Mesendoderm (in vitro differentiated cells): ENCODE measurements at regions not wholly inside any gene's neighbourhood (a gene's known extent, or its start where the extent isn't known, plus 50 kb on each side); places are given as distances from the start of the nearest gene placed in this dataset.
"Not testable (repeated sequence)": the region's sequence is repeated elsewhere in the genome, so short reads cannot be mapped to it uniquely, and the experiment has no call there.

Experiments used
- DNase-seq: peaks from one replicate; pipeline ENCODE4 v3.0.0; 2013
- H2AK5ac ChIP-seq: 2 replicates; pipeline ENCODE4 v1.6.1; 2013; ENCODE audit warnings: low read length, inconsistent platforms
- H2BK120ac ChIP-seq: 2 replicates; pipeline ENCODE4 v1.6.1; 2013; ENCODE audit warnings: low read depth, mild to moderate bottlenecking, low read length, moderate library complexity, mixed read lengths
- H2BK15ac ChIP-seq: replicated peaks from 2 replicates; pipeline ENCODE4 v1.6.1; 2013; ENCODE audit warnings: low read depth, mild to moderate bottlenecking, moderate library complexity
- H2BK5ac ChIP-seq: 2 replicates; pipeline ENCODE4 v1.6.1; 2013; ENCODE audit warnings: low read length, inconsistent platforms
- H3K18ac ChIP-seq: 2 replicates; pipeline ENCODE4 v1.6.1; 2013; ENCODE audit warnings: mild to moderate bottlenecking, low read length, mixed read lengths
- H3K23ac ChIP-seq: one replicate; pipeline ENCODE4 v1.6.1; 2013; ENCODE audit warnings: low read length
- H3K27ac ChIP-seq: 2 replicates; pipeline ENCODE4 v1.5.1; 2013; ENCODE audit warnings: low read depth, mild to moderate bottlenecking, inconsistent platforms, low read length, moderate library complexity
- H3K27me3 ChIP-seq: 2 replicates; pipeline ENCODE4 v1.6.1; 2013; ENCODE audit warnings: low read length, control low read depth, mild to moderate bottlenecking, inconsistent platforms; ENCODE audit not compliant: insufficient read depth, poor library complexity
- H3K36me3 ChIP-seq: 2 replicates; pipeline ENCODE4 v1.6.1; 2013; ENCODE audit warnings: low read length, inconsistent platforms; ENCODE audit not compliant: control insufficient read depth, insufficient read depth
- H3K4ac ChIP-seq: one replicate; pipeline ENCODE4 v1.6.1; 2013; ENCODE audit warnings: low read depth, mild to moderate bottlenecking, low read length, moderate library complexity
- H3K4me1 ChIP-seq: 2 replicates; pipeline ENCODE4 v1.6.1; 2013; ENCODE audit warnings: low read depth, low read length, inconsistent platforms; ENCODE audit not compliant: control insufficient read depth
- H3K4me2 ChIP-seq: 2 replicates; pipeline ENCODE4 v1.6.1; 2013; ENCODE audit warnings: low read length
- H3K4me3 ChIP-seq: 2 replicates; pipeline ENCODE4 v1.5.1; 2013; ENCODE audit warnings: mild to moderate bottlenecking, low read length
- H3K56ac ChIP-seq: one replicate; pipeline ENCODE4 v1.6.1; 2013; ENCODE audit warnings: low read length
- H3K79me1 ChIP-seq: 2 replicates; pipeline ENCODE4 v1.6.1; 2013; ENCODE audit warnings: low read length, inconsistent platforms
- H3K79me2 ChIP-seq: 2 replicates; pipeline ENCODE4 v1.6.1; 2013; ENCODE audit warnings: mild to moderate bottlenecking, low read length; ENCODE audit not compliant: control insufficient read depth, insufficient read depth
- H3K9ac ChIP-seq: 2 replicates; pipeline ENCODE4 v1.6.1; 2013; ENCODE audit warnings: low read length, inconsistent platforms
- H4K5ac ChIP-seq: one replicate; pipeline ENCODE4 v1.6.1; 2013; ENCODE audit warnings: low read length
- H4K8ac ChIP-seq: one replicate; pipeline ENCODE4 v1.6.1; 2013; ENCODE audit warnings: low read depth, mild to moderate bottlenecking, control low read depth, low read length, moderate library complexity
- WGBS: extraction: QIAGEN DNeasy Blood & Tissue Kit; methylation state at CpG from one replicate; pipeline ENCODE4 v1.1.7; 2013; ENCODE audit warnings: low lambda C conversion rate, missing lambda C conversion rate; ENCODE audit not compliant: insufficient coverage; ENCODE audit errors: extremely low coverage; 5-methylcytosine and 5-hydroxymethylcytosine counted together

DNA sequence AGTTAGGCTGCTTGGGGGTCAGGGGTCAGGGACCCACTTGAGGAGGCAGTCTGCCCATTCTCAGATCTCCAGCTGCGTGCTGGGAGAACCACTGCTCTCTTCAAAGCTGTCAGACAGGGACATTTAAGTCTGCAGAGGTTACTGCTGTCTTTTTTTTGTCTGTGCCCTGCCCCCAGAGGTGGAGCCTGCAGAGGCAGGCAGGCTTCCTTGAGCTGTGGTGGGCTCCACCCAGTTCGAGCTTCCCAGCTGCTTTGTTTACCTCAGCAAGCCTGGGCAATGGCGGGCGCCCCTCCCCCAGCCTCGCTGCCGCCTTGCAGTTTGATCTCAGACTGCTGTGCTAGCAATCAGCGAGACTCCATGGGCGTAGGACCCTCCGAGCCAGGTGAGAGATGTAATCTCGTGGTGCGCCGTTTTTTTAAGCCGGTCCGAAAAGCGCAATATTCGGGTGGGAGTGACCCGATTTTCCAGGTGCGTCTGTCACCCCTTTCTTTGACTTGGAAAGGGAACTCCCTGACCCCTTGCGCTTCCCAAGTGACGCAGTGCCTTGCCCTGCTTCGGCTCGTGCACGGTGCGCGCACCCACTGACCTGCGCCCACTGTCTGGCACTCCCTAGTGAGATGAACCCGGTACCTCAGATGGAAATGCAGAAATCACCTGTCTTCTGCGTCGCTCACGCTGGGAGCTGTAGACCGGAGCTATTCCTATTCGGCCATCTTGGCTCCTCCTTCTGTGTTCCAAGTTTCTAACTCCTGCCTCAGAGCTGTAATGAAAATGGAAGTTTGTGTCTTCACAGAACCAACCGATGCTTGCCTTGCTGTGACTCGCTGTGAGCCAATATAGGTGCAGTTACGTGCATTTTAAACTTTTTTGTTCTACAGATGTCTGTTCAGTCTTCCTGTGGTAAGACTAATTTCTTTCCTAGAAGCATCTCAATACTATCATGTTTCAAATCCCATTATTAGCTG lies 156.8 kb upstream of the RPS23 start:
- not testable (repeated sequence) for H3K36me3 ChIP-seq, H2BK5ac ChIP-seq, H3K4me1 ChIP-seq, DNase-seq, H3K4me2 ChIP-seq, H3K27ac ChIP-seq, H2BK120ac ChIP-seq, H4K8ac ChIP-seq, H2AK5ac ChIP-seq, H3K27me3 ChIP-seq, H4K5ac ChIP-seq, H3K56ac ChIP-seq, H3K79me2 ChIP-seq, H2BK15ac ChIP-seq, H3K9ac ChIP-seq, H3K18ac ChIP-seq, H3K4me3 ChIP-seq, H3K79me1 ChIP-seq, H3K23ac ChIP-seq, H3K4ac ChIP-seq
- WGBS, result no CpG with 5 or more reads among the region's 35 CpGs

DNA sequence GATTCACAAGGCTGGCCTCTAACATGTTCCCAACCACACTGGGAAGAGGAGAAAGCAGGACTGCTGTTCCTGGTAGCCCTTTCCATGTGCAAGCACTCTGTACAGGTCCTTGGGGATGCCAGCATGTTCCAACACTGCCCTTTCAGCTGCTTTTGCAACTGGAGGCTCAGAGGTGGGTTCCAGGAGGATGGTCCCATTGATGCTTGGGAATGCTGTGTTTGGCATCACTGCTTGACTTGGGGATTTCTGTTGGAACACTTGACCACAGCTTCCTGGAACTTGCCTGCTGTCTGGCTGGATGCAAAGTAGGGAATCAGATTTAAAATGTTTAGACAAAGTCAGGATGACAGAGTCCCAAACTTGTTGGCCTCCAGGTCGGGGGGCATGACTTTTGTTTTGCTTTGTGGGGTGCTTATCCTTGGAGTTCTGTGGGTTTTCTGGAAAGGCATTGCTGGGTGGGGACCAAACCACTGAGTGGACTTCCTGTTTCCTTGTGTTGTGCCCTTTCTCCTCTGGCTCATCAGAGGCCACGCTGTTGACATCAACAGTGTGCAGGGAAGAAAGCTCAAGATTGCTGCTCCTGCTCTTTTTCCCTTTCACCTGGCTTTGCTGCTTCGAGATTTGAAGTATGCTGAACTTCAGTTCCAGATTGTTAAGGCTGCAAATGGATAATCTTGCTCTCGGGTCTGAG lies 148.5 kb upstream of the RPS23 start:
- WGBS, result no CpG with 5 or more reads among the region's 4 CpGs
- Histone ChIP-seq H3K4me1 (no peaks in the 10 kb centered on the region), H3K79me2 (no peaks in the 10 kb centered on the region), H4K5ac (no peak overlapping the region), H3K4ac (no peak overlapping the region), H2AK5ac (no peak overlapping the region), H3K18ac (no peak overlapping the region), H3K27ac (no peak overlapping the region), H3K9ac (no peak overlapping the region), H4K8ac (no peak overlapping the region), H3K56ac (no peak overlapping the region), H3K4me2 (no peak overlapping the region), H3K27me3 (no peaks in the 10 kb centered on the region), H3K79me1 (no peaks in the 10 kb centered on the region), H3K4me3 (no peak overlapping the region), H3K23ac (no peak overlapping the region), H3K36me3 (no peaks in the 10 kb centered on the region), H2BK5ac (no peak overlapping the region), H2BK15ac (no peak overlapping the region), H2BK120ac (no peak overlapping the region)
- no peak for DNase-seq

DNA sequence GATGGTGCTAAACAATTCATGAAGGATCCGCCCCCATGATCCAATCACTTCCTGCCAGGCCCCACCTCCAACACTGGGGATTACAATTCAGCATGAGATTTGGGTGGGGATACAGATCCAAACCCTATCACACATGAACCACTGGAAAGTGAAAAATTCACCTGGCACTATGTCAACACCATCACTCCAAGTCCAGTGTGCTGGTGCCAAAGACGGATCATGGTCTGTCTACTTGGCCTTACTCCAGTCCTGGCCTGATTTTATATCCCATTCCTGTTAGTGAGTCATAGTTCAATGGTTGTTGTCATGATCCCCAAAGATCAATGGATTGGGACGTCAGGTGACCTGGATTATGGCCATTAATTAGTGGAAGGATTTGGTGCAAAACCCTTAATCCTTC lies 147.4 kb upstream of the RPS23 start:
- Histone ChIP-seq H3K9ac (no peak overlapping the region), H3K4me2 (no peak overlapping the region), H3K4me3 (no peak overlapping the region), H4K5ac (no peak overlapping the region), H3K27me3 (no peaks in the 10 kb centered on the region), H3K18ac (no peak overlapping the region), H2BK15ac (no peak overlapping the region), H3K56ac (no peak overlapping the region), H2BK120ac (no peak overlapping the region), H3K4me1 (no peaks in the 10 kb centered on the region), H2BK5ac (no peak overlapping the region), H3K23ac (no peak overlapping the region), H3K36me3 (no peaks in the 10 kb centered on the region), H3K4ac (no peak overlapping the region), H4K8ac (no peak overlapping the region), H3K27ac (no peak overlapping the region), H3K79me2 (no peaks in the 10 kb centered on the region), H2AK5ac (no peak overlapping the region), H3K79me1 (no peaks in the 10 kb centered on the region)
- no peak for DNase-seq
- no CpG with 5 or more reads among the region's 3 CpGs for WGBS

DNA sequence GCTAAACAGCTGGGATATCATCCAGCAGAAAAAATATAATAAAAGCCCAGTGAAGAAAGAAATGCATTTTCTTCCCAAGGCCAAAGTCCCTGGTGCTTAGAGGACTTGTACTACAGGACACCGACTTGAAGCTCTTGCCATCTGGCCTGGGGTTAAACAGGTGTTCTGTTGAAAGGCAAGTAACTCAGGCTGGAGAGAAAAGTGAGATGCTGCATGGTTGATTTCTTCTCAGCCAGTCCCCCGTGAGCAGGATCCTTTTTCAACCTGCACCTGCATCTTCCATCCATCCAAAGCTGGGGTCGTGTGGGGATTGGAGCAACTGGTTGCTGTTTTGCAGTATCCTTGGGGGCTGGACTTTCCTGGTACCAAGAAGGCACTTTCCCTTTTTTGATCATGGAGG lies 146.1 kb upstream of the RPS23 start:
- Histone ChIP-seq H2BK5ac (no peak overlapping the region), H3K23ac (no peak overlapping the region), H3K4me1 (peaks cover 3% of the 10 kb centered on the region), H4K5ac (no peak overlapping the region), H3K56ac (no peak overlapping the region), H3K18ac (no peak overlapping the region), H3K36me3 (no peaks in the 10 kb centered on the region), H3K79me1 (no peaks in the 10 kb centered on the region), H3K4me2 (no peak overlapping the region), H3K4ac (no peak overlapping the region), H3K27ac (no peak overlapping the region), H3K27me3 (no peaks in the 10 kb centered on the region), H3K79me2 (no peaks in the 10 kb centered on the region), H2BK15ac (no peak overlapping the region), H3K9ac (no peak overlapping the region), H4K8ac (no peak overlapping the region), H2AK5ac (no peak overlapping the region), H2BK120ac (no peak overlapping the region), H3K4me3 (no peak overlapping the region)
- no CpG with 5 or more reads among the region's 3 CpGs for WGBS
- DNase-seq, result no peak

DNA sequence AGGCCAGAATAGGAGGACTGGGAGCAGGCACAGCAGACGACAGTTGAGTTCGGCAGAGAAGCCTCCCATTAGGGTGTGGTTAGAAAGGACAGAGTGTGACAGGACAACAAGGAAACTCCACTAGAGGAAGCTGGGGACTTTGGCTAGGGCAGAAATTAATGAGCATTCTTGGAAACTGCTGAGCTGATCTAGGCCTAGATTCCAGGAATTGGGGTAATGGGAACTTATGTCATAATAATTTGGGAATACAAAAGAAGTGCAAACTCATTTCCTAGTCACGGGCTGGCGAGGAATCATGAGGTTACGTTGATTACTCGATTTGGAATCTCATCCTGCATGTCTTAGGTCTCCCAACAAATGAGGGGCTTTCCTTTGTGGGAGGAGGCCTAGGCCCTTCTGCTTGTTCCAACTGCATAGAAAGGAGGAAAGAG lies 144.6 kb upstream of the RPS23 start:
- Histone ChIP-seq H3K23ac (no peak overlapping the region), H3K9ac (no peak overlapping the region), H4K5ac (no peak overlapping the region), H3K56ac (no peak overlapping the region), H3K4me3 (no peak overlapping the region), H2BK15ac (no peak overlapping the region), H2BK120ac (no peak overlapping the region), H3K4me2 (no peak overlapping the region), H4K8ac (no peak overlapping the region), H3K36me3 (no peaks in the 10 kb centered on the region), H3K79me2 (no peaks in the 10 kb centered on the region), H3K27ac (no peak overlapping the region), H3K79me1 (no peaks in the 10 kb centered on the region), H3K4me1 (peaks cover 3% of the 10 kb centered on the region), H2AK5ac (no peak overlapping the region), H2BK5ac (no peak overlapping the region), H3K4ac (no peak overlapping the region), H3K18ac (no peak overlapping the region), H3K27me3 (no peaks in the 10 kb centered on the region)
- no CpG with 5 or more reads among the region's 6 CpGs for WGBS
- no peak for DNase-seq
